ENCODE measurements at regions not wholly inside any gene's neighbourhood (a gene's known extent, or its start where the extent isn't known, plus 50 kb on each side); places are given as distances from the start of the nearest gene placed in this dataset.

- TF ChIP-seq, protein P1, sequence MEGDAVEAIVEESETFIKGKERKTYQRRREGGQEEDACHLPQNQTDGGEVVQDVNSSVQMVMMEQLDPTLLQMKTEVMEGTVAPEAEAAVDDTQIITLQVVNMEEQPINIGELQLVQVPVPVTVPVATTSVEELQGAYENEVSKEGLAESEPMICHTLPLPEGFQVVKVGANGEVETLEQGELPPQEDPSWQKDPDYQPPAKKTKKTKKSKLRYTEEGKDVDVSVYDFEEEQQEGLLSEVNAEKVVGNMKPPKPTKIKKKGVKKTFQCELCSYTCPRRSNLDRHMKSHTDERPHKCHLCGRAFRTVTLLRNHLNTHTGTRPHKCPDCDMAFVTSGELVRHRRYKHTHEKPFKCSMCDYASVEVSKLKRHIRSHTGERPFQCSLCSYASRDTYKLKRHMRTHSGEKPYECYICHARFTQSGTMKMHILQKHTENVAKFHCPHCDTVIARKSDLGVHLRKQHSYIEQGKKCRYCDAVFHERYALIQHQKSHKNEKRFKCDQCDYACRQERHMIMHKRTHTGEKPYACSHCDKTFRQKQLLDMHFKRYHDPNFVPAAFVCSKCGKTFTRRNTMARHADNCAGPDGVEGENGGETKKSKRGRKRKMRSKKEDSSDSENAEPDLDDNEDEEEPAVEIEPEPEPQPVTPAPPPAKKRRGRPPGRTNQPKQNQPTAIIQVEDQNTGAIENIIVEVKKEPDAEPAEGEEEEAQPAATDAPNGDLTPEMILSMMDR (optimal IDR thresholded peaks at IDR 0.05 in 1 of 3, IDR thresholded peaks at IDR 0.05 in 1 of 3, conservative IDR thresholded peaks at IDR 0.05 in 1 of 3; ENCODE audit: extremely low read depth in 1 of 3, insufficient read depth in 2 of 3, low read length in 3 of 3), result no peak
- TF ChIP-seq EZH2 (IDR thresholded peaks at IDR 0.05; ENCODE audit: low read length), result no peak
These were observed 308.6 kb downstream of the TLE1 start for GRCh38 chr9:81380504-81381359.
